GM06990 (cell line): ENCODE measurements at regions not wholly inside any gene's neighbourhood (a gene's known extent, or its start where the extent isn't known, plus 50 kb on each side); places are given as distances from the start of the nearest gene placed in this dataset.

Experiments used
- DNase-seq: peaks from one replicate; pipeline ENCODE4 v3.0.0-alpha.2; 2011; ENCODE audit not compliant: insufficient read length; ENCODE audit errors: extremely low read depth
- H3K27me3 ChIP-seq: replicated peaks from 2 replicates; pipeline ENCODE4 v1.6.0; 2011; ENCODE audit warnings: low read length; ENCODE audit not compliant: control insufficient read depth, insufficient read depth
- H3K36me3 ChIP-seq: 2 replicates; pipeline ENCODE4 v1.5.1; 2011; ENCODE audit warnings: low read length; ENCODE audit not compliant: control insufficient read depth, insufficient read depth
- H3K4me3 ChIP-seq: replicated peaks from 2 replicates; pipeline ENCODE4 v1.5.1; 2011; ENCODE audit warnings: low read depth, mild to moderate bottlenecking, control low read depth, low read length
- TF ChIP-seq, protein P1 (sequence below): IDR thresholded peaks from 2 replicates; pipeline ENCODE4 v1.5.1; 2011; ENCODE audit warnings: low read length, control low read depth, mild to moderate bottlenecking, inconsistent platforms; ENCODE audit not compliant: insufficient read depth, poor library complexity, severe bottlenecking

GRCh38 chr7:142440906-142441411 lies 183.1 kb upstream of the PRSS58 start:
- no peak for DNase-seq
- Histone ChIP-seq H3K27me3 (no peaks in the 10 kb centered on the region), H3K4me3 (no peak overlapping the region), H3K36me3 (no peaks in the 10 kb centered on the region)
- TF ChIP-seq, protein P1, sequence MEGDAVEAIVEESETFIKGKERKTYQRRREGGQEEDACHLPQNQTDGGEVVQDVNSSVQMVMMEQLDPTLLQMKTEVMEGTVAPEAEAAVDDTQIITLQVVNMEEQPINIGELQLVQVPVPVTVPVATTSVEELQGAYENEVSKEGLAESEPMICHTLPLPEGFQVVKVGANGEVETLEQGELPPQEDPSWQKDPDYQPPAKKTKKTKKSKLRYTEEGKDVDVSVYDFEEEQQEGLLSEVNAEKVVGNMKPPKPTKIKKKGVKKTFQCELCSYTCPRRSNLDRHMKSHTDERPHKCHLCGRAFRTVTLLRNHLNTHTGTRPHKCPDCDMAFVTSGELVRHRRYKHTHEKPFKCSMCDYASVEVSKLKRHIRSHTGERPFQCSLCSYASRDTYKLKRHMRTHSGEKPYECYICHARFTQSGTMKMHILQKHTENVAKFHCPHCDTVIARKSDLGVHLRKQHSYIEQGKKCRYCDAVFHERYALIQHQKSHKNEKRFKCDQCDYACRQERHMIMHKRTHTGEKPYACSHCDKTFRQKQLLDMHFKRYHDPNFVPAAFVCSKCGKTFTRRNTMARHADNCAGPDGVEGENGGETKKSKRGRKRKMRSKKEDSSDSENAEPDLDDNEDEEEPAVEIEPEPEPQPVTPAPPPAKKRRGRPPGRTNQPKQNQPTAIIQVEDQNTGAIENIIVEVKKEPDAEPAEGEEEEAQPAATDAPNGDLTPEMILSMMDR, result no peak

DNA sequence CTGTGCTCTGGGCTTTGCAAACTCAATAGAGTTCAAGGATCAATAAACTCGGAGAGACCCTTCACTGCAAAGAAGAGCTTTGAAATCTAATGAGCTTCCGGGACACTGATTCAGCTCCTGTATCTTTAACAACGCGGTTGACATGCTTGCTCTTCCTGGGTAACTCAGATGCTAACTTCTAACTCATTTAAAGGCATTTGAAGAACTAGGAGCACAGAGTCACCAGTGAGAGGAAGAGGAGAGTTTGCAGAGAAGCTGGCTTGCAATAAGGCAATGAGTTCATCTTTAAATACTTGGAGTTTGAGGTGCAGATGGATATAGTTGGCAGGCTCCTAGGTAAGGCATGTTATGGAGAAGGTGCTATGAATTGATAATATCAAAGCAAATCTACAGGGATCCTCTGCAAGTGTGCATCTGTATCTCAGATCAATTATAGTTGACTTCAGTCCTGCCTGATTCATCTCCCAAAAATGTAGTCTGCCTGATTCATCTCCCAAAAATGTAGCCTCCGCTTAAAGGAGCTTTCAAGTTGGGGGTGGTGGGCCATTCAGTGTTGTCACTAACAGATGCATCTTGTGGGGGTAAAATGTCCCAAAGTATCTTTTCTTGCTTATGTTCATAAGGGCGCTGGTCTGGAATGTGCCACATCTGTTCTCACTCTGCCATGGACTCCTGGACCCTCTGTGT lies 182.5 kb upstream of the PRSS58 start:
- no peaks in the 10 kb centered on the region for H3K36me3 ChIP-seq
- H3K27me3 ChIP-seq, result no peaks in the 10 kb centered on the region
- DNase-seq, result no peak
- H3K4me3 ChIP-seq, result no peak overlapping the region
- TF ChIP-seq, protein P1, result no peak

DNA sequence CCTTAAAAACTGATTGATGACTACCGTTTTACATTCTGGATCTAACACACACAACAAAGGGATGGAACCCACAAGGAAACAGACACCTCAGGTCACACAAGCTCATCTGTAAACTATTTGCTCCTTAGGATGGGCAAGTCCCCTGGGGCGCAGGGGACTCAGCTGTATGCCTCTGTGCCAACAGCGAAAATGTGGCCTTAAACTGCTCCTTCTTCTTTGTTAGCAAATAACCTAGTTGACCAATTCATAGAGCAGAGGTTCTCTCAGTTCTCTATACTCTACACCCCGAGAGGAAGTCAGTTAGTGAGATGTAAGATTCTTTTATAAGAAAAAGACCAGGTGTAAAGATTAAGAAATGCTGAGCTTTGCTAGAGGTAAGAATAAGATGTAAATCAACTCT lies 181.9 kb upstream of the PRSS58 start:
- DNase-seq, result no peak
- Histone ChIP-seq H3K36me3 (no peaks in the 10 kb centered on the region), H3K27me3 (no peaks in the 10 kb centered on the region), H3K4me3 (no peak overlapping the region)
- TF ChIP-seq, protein P1, result no peak

- Histone ChIP-seq H3K4me3 (no peak overlapping the region), H3K36me3 (no peaks in the 10 kb centered on the region), H3K27me3 (no peaks in the 10 kb centered on the region)
- no peak for DNase-seq
- TF ChIP-seq, protein P1, result no peak
These were observed 181.2 kb upstream of the PRSS58 start for GRCh38 chr7:142438923-142439515.

GRCh38 chr7:142438235-142438922 lies 180.5 kb upstream of the PRSS58 start:
- Histone ChIP-seq H3K27me3 (no peaks in the 10 kb centered on the region), H3K36me3 (no peaks in the 10 kb centered on the region), H3K4me3 (no peak overlapping the region)
- TF ChIP-seq, protein P1, result peak; percentile 82
- DNase-seq, result no peak
